Panc1 (cell line): ENCODE measurements at regions not wholly inside any gene's neighbourhood (a gene's known extent, or its start where the extent isn't known, plus 50 kb on each side); places are given as distances from the start of the nearest gene placed in this dataset.
A peak's percentile ranks its signal among the peaks of the same experiment; 100 is the strongest.

Experiments used
- ATAC-seq: fragments of 200-7000 bp; cut with Tn5 transposase; 2 replicates; pipeline ENCODE4 v1.9.1; 2020; ENCODE audit warnings: mild to moderate bottlenecking, moderate library complexity
- BruUV-seq: library from RNA; stranded (reverse); fragments of 400-500 nt; replicated peaks from 2 replicates; lab custom pipeline; 2021; lab: Mats Ljungman, UMichigan
- CTCF ChIA-PET: fragments of 300-600 bp; sonication (Branson Sonifier 250); formaldehyde crosslinking; loops from one replicate; lab custom pipeline; 2022; ENCODE audit warnings: antibody characterized with exemption; lab: Charles Lee
- POLR2A ChIA-PET: fragments of 300-600 bp; sonication (Branson Sonifier 250); formaldehyde crosslinking; loops from one replicate; lab custom pipeline; 2022; ENCODE audit warnings: antibody characterized with exemption; lab: Charles Lee
- DNase-seq: peaks from one replicate; pipeline ENCODE4 v3.0.0-alpha.2; 2010; ENCODE audit warnings: low read depth, low spot score
- H3K27ac ChIP-seq: 2 replicates; pipeline ENCODE4 v1.5.1; 2011; ENCODE audit warnings: mild to moderate bottlenecking, low read length, inconsistent platforms
- H3K27me3 ChIP-seq: fragments of 200-500 bp; sonication (Bioruptor generic); 2 replicates; pipeline ENCODE4 v1.6.0; 2014; ENCODE audit warnings: low read length, inconsistent platforms; ENCODE audit not compliant: control insufficient read depth, insufficient read depth
- H3K36me3 ChIP-seq: fragments of 200-500 bp; sonication (Bioruptor generic); 2 replicates; pipeline ENCODE4 v1.5.1; 2014; ENCODE audit warnings: inconsistent platforms, mild to moderate bottlenecking, low read length, moderate library complexity; ENCODE audit not compliant: control insufficient read depth, insufficient read depth
- H3K4me1 ChIP-seq: 2 replicates; pipeline ENCODE4 v1.5.1; 2011; ENCODE audit warnings: inconsistent platforms, mild to moderate bottlenecking, low read length, moderate library complexity; ENCODE audit not compliant: control insufficient read depth, insufficient read depth
- H3K4me3 ChIP-seq, 2 experiments: 2 replicates each; pipeline ENCODE4 v1.5.1; 2011 to 2012; ENCODE audit warnings: low read depth in 2 of 2, low read length in 2 of 2, mild to moderate bottlenecking in 2 of 2, inconsistent platforms in 1 of 2, moderate library complexity in 1 of 2
- H3K9me3 ChIP-seq: fragments of 200-500 bp; sonication (Bioruptor generic); 2 replicates; pipeline ENCODE4 v1.5.1; 2014; ENCODE audit warnings: low read depth, mild to moderate bottlenecking, inconsistent platforms, low read length, moderate library complexity; ENCODE audit not compliant: control insufficient read depth, insufficient read depth
- CTCF ChIP-seq: fragments of 450-650 bp; IDR thresholded peaks from 2 replicates; pipeline ENCODE4 v1.5.1; 2017; ENCODE audit warnings: mild to moderate bottlenecking
- POLR2AphosphoS5 ChIP-seq: IDR thresholded peaks from 2 replicates; pipeline ENCODE4 v1.6.1; 2012; ENCODE audit warnings: mild to moderate bottlenecking, low read depth, low read length, moderate library complexity
- REST ChIP-seq, 2 experiments: IDR thresholded peaks; 2 replicates each; pipeline ENCODE4 v1.6.1; 2011 to 2012; ENCODE audit warnings: low read depth in 2 of 2, control low read depth in 1 of 2, low read length in 1 of 2, mild to moderate bottlenecking in 1 of 2, moderate library complexity in 1 of 2; ENCODE audit not compliant: insufficient read depth in 1 of 2
- SIN3A ChIP-seq: IDR thresholded peaks from 2 replicates; pipeline ENCODE4 v1.6.1; 2012; ENCODE audit warnings: low read depth, mild to moderate bottlenecking, low read length, moderate library complexity, borderline replicate concordance; ENCODE audit not compliant: insufficient read depth
- TCF7L2 ChIP-seq: IDR thresholded peaks from 2 replicates; pipeline ENCODE4 v1.6.1; 2011; ENCODE audit warnings: mild to moderate bottlenecking, low read depth, low read length, inconsistent platforms
- in situ Hi-C: cut with HindIII; loops from 2 replicates; pipeline ENCODE4 v1.10.0; 2016; ENCODE audit warnings: low sequenced_read_pairs, low pct_unique_long_range_greater_than_20kb
- intact Hi-C: fragments of 100-400 bp; cut with micrococcal nuclease; formaldehyde crosslinking; loops from one replicate; pipeline ENCODE4 v1.10.0; 2022; ENCODE audit not compliant: unreplicated experiment

- ChIA-PET CTCF (interaction anchor here (0.6 kb wide), 1 partner anchor 307 kb away, joined by 5 read pairs; no protein-coding TSS in a partner anchor), POLR2A (no interaction called here)
- Histone ChIP-seq H3K36me3 (no peaks in the 10 kb centered on the region), H3K27me3 (no peaks in the 10 kb centered on the region; the same call in 1 of the 2 replicates), H3K4me1 (no peaks in the 10 kb centered on the region), H3K9me3 (no peaks in the 10 kb centered on the region), H3K4me3 (no peak overlapping the region), H3K27ac (no peak overlapping the region)
- TF ChIP-seq CTCF (no peak), POLR2AphosphoS5 (no peak), TCF7L2 (no peak), REST (IDR thresholded peaks at IDR 0.05; ENCODE audit: insufficient read depth in 1 of 2, low read depth in 2 of 2, low read length in 1 of 2) (no peak), SIN3A (no peak)
- BruUV-seq = no TSS peak
- no peak for ATAC-seq
- intact Hi-C loops = no loop called here
- in situ Hi-C loops = no loop called here
- no peak for DNase-seq
These were observed 55.3 kb upstream of the ID2 start for GRCh38 chr2:8626572-8626971.

- ATAC-seq (0 out of 2 replicates have a peak, but pooled peaks have one; percentile 8), DNase-seq (no peak)
- no peak overlapping the region for H3K27ac ChIP-seq
These were observed 54.7 kb upstream of the ID2 start for GRCh38 chr2:8627019-8627691.

More at GRCh38 chr2:8627019-8627691, 54.7 kb upstream of the ID2 start:
- intact Hi-C loops = no loop called here
- in situ Hi-C loops = no loop called here
- H3K4me3 ChIP-seq = no peak overlapping the region
- ChIA-PET POLR2A (no interaction called here), CTCF (interaction anchor here (0.6 kb wide), 1 partner anchor 307 kb away, joined by 5 read pairs; no protein-coding TSS in a partner anchor)
- H3K9me3 ChIP-seq = no peaks in the 10 kb centered on the region
- no peak for TF ChIP-seq TCF7L2
- TF ChIP-seq CTCF = no peak
- no peak for TF ChIP-seq REST (IDR thresholded peaks at IDR 0.05; ENCODE audit: insufficient read depth in 1 of 2, low read depth in 2 of 2, low read length in 1 of 2)
- TF ChIP-seq SIN3A = no peak
- TF ChIP-seq POLR2AphosphoS5 = no peak
- H3K4me1 ChIP-seq = no peaks in the 10 kb centered on the region
- BruUV-seq = no TSS peak
- H3K36me3 ChIP-seq = no peaks in the 10 kb centered on the region
- no peaks in the 10 kb centered on the region; the same call in 1 of the 2 replicates for H3K27me3 ChIP-seq
